Forelimb muscle (tissue), 1 donor: ENCODE measurements at regions not wholly inside any gene's neighbourhood (a gene's known extent, or its start where the extent isn't known, plus 50 kb on each side); places are given as distances from the start of the nearest gene placed in this dataset.
"Not testable (repeated sequence)": the region's sequence is repeated elsewhere in the genome, so short reads cannot be mapped to it uniquely, and the experiment has no call there.

Experiments
- DNase-seq: peaks from one replicate; pipeline ENCODE4 v3.0.0-alpha.2; 2013; ENCODE audit warnings: low read depth

DNA sequence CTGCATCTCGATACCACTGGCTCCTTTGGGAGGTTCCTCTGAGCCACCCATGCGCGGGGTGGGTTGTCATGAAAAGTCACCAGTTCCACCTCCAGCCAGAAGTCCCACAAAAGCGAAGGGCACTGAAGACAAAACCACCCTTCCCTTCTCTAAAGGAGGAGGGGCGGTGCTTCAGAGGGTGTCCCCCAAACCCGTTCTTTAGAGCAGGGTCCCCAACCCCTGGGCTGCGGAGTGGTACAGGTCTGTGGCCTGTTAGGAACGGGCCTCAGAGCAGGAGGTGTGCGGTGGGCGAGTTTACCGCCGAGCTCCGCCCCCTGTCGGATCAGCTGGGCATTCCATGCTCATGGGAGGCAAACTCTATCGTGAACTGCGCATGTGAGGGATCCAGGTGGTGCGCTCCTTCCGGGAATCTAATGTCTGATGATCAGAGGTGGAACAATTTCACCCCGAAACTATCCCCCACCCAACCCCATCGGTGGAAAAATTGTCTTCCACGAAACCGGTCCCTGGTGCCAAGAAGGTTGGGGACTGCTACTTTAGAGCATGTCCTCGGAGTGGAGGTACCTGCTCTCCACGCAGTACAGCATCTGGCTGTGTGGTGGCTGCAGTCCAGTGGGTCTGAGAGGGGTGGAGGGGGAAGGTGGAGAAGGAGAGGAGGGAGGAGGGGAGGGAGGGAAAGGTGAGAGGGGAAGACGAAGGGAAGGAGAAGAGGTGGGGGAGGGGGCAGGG, 72.9 kb upstream of the SEPTIN5 start:
- no peak for DNase-seq

- DNase-seq, result no peak
These were observed 72.3 kb upstream of the SEPTIN5 start for GRCh38 chr22:19641983-19642451.

GRCh38 chr22:19643448-19644313, 70.6 kb upstream of the SEPTIN5 start:
- DNase-seq, result no peak

GRCh38 chr22:19644314-19645223, 69.7 kb upstream of the SEPTIN5 start:
- no peak for DNase-seq

- no peak for DNase-seq
These were observed 68.9 kb upstream of the SEPTIN5 start for GRCh38 chr22:19645391-19645790.

DNA sequence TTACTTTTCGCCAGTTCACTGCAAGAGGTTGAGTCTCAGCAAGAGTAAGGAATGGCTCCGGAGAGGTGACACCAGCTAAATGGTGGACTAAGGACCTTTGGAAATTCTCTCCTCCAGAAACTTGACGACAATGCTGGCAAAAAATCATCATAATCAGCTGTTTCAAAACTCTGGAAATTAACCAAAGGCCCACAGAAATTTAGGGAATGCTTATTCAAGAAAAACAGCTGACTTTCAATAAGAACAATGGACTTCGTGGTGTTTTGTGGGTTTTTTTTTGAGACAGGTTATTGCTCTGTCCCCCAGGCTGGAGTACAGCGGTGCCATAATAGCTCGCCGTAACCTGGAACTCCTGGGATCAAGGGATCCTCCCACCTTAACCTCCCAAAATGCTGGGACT, 68.4 kb upstream of the SEPTIN5 start:
- no peak for DNase-seq

DNA sequence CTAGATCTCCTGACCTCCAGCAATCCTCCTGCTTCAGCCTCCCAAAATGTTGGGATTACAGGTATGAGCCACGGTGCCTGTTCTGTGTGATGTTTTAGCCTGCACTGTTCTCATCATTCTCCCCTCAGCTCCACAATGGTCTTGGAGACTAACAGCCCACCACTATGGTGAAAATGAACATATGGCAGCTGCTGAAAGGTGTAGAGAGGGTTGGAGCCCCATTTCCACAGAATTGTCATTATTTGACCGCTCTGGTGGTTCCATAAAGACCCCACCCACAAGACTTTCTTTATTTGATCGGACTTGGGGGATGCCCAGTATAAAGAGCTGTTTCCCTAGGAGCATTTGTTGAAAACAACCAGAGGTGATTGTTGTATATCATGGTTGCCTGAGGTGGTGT, 67.9 kb upstream of the SEPTIN5 start:
- no peak for DNase-seq

GRCh38 chr22:19648419-19648929, 65.8 kb upstream of the SEPTIN5 start:
- no peak for DNase-seq

DNA sequence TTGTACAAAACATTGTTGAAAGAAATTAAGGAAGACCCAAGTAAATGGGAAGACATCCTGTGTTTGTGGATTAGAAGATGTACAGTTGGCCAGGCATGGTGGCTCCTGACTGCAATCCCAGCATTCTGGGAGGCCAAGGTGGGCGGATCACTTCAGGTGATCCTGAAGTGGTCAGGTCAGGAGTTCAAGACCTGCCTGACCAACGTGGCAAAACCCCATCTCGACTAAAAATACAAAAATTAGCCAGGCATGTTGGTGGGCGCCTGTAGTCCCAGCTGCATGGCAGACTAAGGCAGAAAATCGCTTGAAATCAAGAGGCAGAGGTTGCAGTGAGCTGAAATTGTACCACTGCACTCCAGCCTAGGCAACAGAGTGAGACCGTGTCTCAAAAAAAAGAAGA, 62.0 kb upstream of the SEPTIN5 start:
- no peak for DNase-seq

- DNase-seq, result no peak
These were observed 59.8 kb upstream of the SEPTIN5 start for GRCh38 chr22:19654338-19654987.

DNA sequence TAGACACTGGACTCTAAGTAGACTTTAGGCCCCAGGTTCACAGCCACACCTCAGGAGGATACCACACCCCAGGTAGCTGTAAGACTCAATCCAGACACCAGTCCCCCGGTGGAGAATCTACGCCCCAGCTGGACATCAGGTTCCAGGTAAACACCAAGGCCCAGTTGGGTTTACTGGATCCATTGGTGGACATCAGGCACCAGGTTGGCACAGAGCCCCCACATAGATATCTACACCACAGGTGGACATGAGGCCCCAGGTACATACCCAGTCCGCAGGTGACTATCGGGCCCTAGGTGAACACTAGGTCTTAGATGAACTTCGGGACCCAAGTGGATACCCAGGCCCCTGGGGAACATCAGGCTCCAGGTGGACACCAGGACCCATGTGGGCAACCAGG, 58.9 kb upstream of the SEPTIN5 start:
- no peak for DNase-seq

DNA sequence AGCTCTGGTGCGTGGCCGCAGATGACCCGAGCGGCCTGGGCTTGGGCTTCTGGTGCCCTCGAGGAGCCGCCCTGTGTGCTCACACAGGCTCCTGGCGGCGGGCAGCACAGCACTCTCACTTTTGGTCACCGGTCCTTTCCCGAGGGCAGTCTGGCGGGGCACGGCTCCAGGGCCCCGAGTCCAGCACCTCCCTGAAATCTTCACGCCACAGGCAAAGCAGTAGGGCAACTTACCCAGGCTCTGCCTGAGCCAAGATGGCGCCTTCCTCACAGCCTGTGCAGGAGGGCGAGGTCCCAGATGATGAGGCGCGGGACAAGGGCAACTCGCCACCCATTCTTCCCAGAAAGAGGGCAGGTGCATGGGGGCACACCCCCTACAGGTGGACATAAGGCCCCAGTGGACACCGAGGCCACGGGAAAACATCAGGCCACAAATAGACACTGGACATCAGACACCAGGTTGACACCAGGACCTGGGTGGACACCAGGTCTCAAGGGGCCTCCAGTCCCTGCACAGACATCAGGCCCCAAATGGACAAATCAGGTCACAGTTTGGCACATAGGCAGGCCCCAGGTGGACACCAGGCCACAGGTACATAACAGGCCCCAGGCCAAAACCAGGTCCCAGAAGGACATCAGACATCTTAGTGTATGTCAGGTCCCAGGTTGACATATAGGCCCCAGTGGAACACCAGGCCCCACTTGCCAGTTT, 57.6 kb upstream of the SEPTIN5 start:
- no peak for DNase-seq

GRCh38 chr22:19657252-19658056, 56.8 kb upstream of the SEPTIN5 start:
- no peak for DNase-seq

- no peak for DNase-seq
These were observed 56.0 kb upstream of the SEPTIN5 start for GRCh38 chr22:19658057-19658966.

DNA sequence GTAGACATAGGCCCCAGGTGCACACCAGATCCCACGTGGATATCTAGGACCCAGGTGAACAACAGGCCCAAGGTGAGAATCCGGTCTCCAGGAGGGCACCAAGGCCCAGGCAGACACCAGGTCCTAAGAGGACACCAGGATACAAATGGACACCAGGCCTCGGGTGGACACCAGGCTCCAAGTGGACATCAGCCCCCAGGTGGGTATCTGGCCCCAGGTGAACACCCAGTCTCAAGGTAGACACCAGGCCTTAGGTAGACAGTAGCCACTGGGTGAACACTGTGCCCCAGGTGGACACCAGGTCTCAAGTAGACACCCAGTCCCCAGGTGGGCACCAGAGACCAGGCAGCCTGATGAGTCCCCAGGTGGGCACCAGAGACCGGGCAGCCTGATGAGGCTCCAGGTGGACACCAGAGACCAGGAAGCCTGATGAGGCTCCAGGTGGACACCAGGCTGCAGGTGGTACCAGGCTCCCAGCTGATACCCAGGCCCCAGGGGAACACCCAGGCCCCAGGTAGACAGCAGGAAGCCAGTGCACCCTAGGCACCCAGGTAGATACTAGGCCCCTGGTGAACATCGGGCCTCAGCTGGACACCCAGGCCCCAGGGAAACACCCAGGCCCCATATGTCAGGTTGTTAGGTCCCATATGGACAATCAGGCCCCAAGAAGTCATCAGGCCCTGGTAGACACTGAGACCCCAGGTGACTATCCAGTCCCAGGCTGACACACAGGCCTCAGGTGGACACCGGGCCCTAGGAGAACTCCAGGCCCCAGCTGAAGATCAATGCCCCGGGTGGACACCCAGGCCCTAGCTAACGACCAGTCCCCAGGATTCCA, 55.1 kb upstream of the SEPTIN5 start:
- DNase-seq, result no peak

- DNase-seq, result no peak
These were observed 54.4 kb upstream of the SEPTIN5 start for GRCh38 chr22:19659805-19660345.

DNA sequence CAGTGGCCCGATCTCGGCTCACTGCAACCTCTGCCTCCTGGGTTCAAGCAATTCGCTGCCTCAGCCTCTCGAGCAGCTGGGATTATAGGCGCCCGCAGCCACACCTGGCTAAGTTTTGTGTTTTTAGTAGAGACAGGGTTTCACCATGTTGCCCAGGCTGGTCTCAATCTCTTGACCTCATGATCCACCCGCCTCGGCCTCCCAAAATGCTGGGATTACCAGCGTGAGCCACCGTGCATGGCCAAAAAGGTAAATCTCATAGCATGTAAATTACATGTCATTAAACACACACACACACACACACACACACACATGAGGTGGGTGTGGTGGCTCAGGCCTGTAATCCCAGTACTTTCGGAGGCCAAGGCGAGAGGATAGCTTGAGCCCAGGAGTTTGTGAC, 53.7 kb upstream of the SEPTIN5 start:
- DNase-seq, result not testable (repeated sequence)
